Mesodermal cell (in vitro differentiated cells): ENCODE measurements at regions not wholly inside any gene's neighbourhood (a gene's known extent, or its start where the extent isn't known, plus 50 kb on each side); places are given as distances from the start of the nearest gene placed in this dataset.

Experiments used
- H3K27ac ChIP-seq: 2 replicates; pipeline ENCODE4 v1.7.0; 2013; ENCODE audit warnings: mild to moderate bottlenecking, low read depth, low read length, moderate library complexity; ENCODE audit not compliant: severe bottlenecking
- H3K36me3 ChIP-seq: 2 replicates; pipeline ENCODE4 v1.7.1; 2013; ENCODE audit warnings: mild to moderate bottlenecking, low read length, moderate library complexity; ENCODE audit not compliant: control insufficient read depth, insufficient read depth
- H3K4me1 ChIP-seq: one replicate; pipeline ENCODE4 v1.7.1; 2013; ENCODE audit warnings: mild to moderate bottlenecking, low read length; ENCODE audit not compliant: insufficient read depth, control insufficient read depth, poor library complexity, severe bottlenecking
- H3K4me3 ChIP-seq: 2 replicates; pipeline ENCODE4 v1.7.0; 2013; ENCODE audit warnings: low read length, control low read depth, mild to moderate bottlenecking; ENCODE audit not compliant: insufficient read depth, poor library complexity, severe bottlenecking; ENCODE audit errors: extremely low read depth
- H3K9me3 ChIP-seq: 2 replicates; pipeline ENCODE4 v1.7.1; 2013; ENCODE audit warnings: mild to moderate bottlenecking, low read length, moderate library complexity; ENCODE audit not compliant: control insufficient read depth
- WGBS, 2 experiments: methylation state at CpG; one replicate each; pipeline ENCODE4 v1.1.5; 2013; ENCODE audit warnings: missing lambda C conversion rate in 2 of 2; ENCODE audit not compliant: insufficient coverage in 2 of 2; 5-methylcytosine and 5-hydroxymethylcytosine counted together

DNA sequence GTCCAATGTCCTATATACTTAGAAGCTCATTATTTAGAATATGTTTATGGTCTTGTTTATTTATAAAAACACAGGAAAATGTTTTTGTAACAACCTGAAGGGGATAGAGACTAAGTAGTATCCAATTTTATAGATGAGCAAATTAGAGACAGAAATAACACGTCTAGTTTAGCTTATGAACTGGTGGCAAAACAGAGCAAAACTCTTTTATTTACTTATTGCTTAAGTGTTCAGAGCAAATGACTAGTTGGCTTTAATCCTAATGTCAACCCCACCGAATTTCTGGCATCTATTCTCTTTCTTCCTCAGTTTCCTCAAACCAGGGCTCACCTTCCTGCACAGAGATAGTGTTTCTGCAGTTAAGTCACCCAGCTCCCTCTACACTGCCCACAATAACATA is 792.8 kb downstream of the REEP3 start:
- 75 to 100% methylated on average over 1 of the region's 2 CpGs for WGBS, 2 experiments

DNA sequence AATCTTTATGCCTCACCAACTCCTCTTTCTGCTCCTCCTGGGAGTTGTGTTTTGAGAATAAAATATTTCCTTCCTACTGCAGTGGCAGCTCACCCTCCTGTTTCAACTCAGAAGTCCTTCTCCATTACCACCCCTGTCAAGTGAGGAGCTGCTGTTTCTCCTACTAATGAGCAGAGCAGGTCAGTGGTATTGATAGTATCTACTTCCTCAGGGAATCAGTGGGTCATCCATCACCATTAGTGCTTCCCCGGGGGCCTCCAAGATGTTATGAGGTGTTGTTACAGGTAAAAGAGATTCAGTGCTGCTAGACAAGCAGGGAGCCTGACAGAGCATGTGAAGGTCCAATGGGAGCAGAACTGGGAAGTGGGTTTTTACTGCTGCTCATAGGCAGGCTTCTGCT is 795.2 kb downstream of the REEP3 start:
- 60% methylated on average over 1 of the region's 1 CpG; no CpG with 5 or more reads in 1 of the 2 experiments for WGBS, 2 experiments

More for the DNA sequence above, 792.8 kb downstream of the REEP3 start:
- Histone ChIP-seq H3K27ac (no peak overlapping the region), H3K4me3 (no peak overlapping the region), H3K9me3 (no peaks in the 10 kb centered on the region), H3K4me1 (peaks cover 14% of the 10 kb centered on the region), H3K36me3 (no peaks in the 10 kb centered on the region)

GRCh38 chr10:64316833-64317232 is 795.6 kb downstream of the REEP3 start:
- no peaks in the 10 kb centered on the region for H3K9me3 ChIP-seq
- no peaks in the 10 kb centered on the region for H3K36me3 ChIP-seq
- no CpG with 5 or more reads among the region's 3 CpGs for WGBS, 2 experiments
- no peak overlapping the region for H3K4me3 ChIP-seq
- no peak overlapping the region for H3K27ac ChIP-seq
- peaks cover 9% of the 10 kb centered on the region for H3K4me1 ChIP-seq

More for the DNA sequence above, 795.2 kb downstream of the REEP3 start:
- Histone ChIP-seq H3K4me3 (no peak overlapping the region), H3K4me1 (peaks cover 10% of the 10 kb centered on the region), H3K9me3 (no peaks in the 10 kb centered on the region), H3K36me3 (no peaks in the 10 kb centered on the region), H3K27ac (no peak overlapping the region)

- H3K4me1 ChIP-seq, result peaks cover 9% of the 10 kb centered on the region
- H3K36me3 ChIP-seq, result no peaks in the 10 kb centered on the region
- no peak overlapping the region for H3K4me3 ChIP-seq
- H3K27ac ChIP-seq, result peak overlapping the region; percentile 16
- H3K9me3 ChIP-seq, result no peaks in the 10 kb centered on the region
- WGBS, 2 experiments, result 80% methylated on average over 2 of the region's 6 CpGs; no CpG with 5 or more reads in 1 of the 2 experiments
Measured at GRCh38 chr10:64320448-64320847, 799.2 kb downstream of the REEP3 start.

DNA sequence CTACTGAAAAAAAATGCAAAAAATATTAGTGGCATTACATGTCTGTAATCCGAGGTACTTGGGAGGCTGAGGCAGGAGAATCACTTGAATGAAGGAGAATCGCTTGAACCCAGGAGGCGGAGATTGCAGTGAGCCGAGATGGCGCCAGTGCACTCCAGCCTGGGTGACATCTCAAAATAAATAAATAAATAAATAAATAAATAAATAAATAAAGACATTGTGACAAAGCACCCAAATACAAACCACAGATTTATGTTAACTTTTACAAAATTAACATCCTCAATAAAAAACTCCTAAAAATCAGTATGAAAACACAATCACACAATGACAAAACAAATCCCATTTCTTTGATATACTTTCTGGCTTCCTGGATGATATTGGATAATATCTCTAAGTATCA is 808.3 kb downstream of the REEP3 start:
- Histone ChIP-seq H3K9me3 (peaks cover 4% of the 10 kb centered on the region), H3K27ac (no peak overlapping the region), H3K36me3 (no peaks in the 10 kb centered on the region), H3K4me1 (peaks cover 13% of the 10 kb centered on the region), H3K4me3 (no peak overlapping the region)
- WGBS, 2 experiments, result 94 to 100% methylated on average over 1 to 3 of the region's 5 CpGs

DNA sequence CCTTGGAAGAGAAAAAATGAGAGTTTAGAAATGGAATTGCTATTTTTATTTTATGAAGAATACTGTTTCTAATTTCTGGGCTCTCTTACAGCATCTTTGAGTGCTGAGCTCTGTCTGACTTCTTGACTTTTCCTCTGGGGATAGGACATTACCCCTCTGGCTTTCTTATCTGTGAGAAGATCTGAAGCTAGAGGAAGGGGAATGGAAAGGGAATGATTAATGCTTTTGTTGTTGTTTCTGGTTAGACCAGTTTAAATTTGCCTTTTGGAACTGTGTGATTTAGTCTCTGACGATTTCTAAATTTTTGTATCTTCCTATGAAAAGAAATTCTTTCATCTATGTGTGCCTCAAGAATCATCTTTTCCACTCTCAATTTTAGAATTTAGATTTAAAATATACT is 811.4 kb downstream of the REEP3 start:
- Histone ChIP-seq H3K27ac (peak overlapping the region; percentile 70), H3K4me1 (peaks cover 13% of the 10 kb centered on the region), H3K36me3 (no peaks in the 10 kb centered on the region), H3K4me3 (no peak overlapping the region), H3K9me3 (no peaks in the 10 kb centered on the region)
- no CpG with 5 or more reads among the region's 1 CpG for WGBS, 2 experiments

DNA sequence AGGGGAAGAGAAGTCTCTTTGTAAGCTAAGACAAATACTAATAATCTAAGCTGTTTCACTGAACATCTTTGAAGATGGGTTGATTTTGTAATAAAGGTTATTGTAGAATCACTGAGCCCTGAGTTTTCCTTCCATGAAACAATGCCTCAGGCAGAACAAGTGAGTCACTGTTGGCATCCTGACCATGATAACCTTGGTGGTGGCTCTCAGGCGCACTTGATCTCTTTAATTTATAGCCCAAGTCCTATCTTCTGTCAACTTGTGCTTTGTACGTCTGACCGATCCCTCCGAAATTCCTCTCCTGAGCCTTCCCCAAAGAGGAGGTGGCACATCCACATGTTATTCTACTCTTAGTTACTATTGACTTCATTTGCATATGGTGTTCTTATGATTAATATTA is 812.9 kb downstream of the REEP3 start:
- peaks cover 13% of the 10 kb centered on the region for H3K4me1 ChIP-seq
- no peaks in the 10 kb centered on the region for H3K36me3 ChIP-seq
- no peak overlapping the region for H3K27ac ChIP-seq
- no peaks in the 10 kb centered on the region for H3K9me3 ChIP-seq
- no peak overlapping the region for H3K4me3 ChIP-seq
- WGBS, 2 experiments, result 100% methylated on average over 2 to 4 of the region's 4 CpGs

- H3K9me3 ChIP-seq, result no peaks in the 10 kb centered on the region
- whole genome bisulfite sequencing, 2 experiments, result 86% methylated on average over 1 of the region's 1 CpG; no CpG with 5 or more reads in 1 of the 2 experiments
- H3K36me3 ChIP-seq, result no peaks in the 10 kb centered on the region
- no peak overlapping the region for H3K4me3 ChIP-seq
- H3K27ac ChIP-seq, result no peak overlapping the region
- H3K4me1 ChIP-seq, result no peaks in the 10 kb centered on the region
Measured at GRCh38 chr10:64344211-64344610, 823.0 kb downstream of the REEP3 start.

- H3K4me1 ChIP-seq, result no peaks in the 10 kb centered on the region
- no peak overlapping the region for H3K4me3 ChIP-seq
- H3K9me3 ChIP-seq, result no peaks in the 10 kb centered on the region
- H3K27ac ChIP-seq, result no peak overlapping the region
- no peaks in the 10 kb centered on the region for H3K36me3 ChIP-seq
Measured at GRCh38 chr10:64345856-64346255, 824.7 kb downstream of the REEP3 start.

DNA sequence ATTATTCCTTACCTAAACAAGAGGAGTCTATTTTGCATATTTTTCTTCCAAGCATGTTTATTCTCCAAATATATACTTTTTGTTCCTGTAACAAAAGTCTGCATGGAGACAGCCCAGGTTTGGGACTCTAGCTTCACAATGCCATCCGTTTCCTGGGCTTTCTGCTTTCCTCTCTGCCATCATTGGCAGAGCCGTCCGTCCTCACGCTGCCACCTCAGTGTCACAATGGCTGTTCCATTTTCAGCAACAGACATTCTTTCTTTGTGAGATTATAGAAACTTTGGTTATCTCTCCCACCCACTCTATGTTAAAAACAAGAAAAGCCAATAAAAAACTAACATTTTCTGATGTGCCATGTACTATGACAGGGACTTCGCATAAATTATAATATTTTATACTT is 825.2 kb downstream of the REEP3 start:
- H3K4me1 ChIP-seq, result no peaks in the 10 kb centered on the region
- H3K36me3 ChIP-seq, result no peaks in the 10 kb centered on the region
- WGBS, 2 experiments, result 100% methylated on average over 2 of the region's 5 CpGs; no CpG with 5 or more reads in 1 of the 2 experiments
- no peak overlapping the region for H3K4me3 ChIP-seq
- H3K27ac ChIP-seq, result no peak overlapping the region
- H3K9me3 ChIP-seq, result no peaks in the 10 kb centered on the region

GRCh38 chr10:64350665-64351064 is 829.5 kb downstream of the REEP3 start:
- Histone ChIP-seq H3K4me3 (no peak overlapping the region), H3K9me3 (no peaks in the 10 kb centered on the region), H3K27ac (no peak overlapping the region), H3K36me3 (no peaks in the 10 kb centered on the region), H3K4me1 (no peaks in the 10 kb centered on the region)
- 81 to 93% methylated on average over 3 of the region's 3 CpGs for WGBS, 2 experiments
